ENCODE measurements at regions not wholly inside any gene's neighbourhood (a gene's known extent, or its start where the extent isn't known, plus 50 kb on each side); places are given as distances from the start of the nearest gene placed in this dataset.

- TF ChIP-seq POLR2AphosphoS5 (IDR thresholded peaks at IDR 0.05) (no peak), EZH2 (IDR thresholded peaks at IDR 0.05; ENCODE audit: borderline replicate concordance, insufficient read depth, low read length, poor library complexity, severe bottlenecking) (no peak), EP300 (conservative IDR thresholded peaks at IDR 0.05; ENCODE audit: poor library complexity, severe bottlenecking) (no peak), TAF1 (IDR thresholded peaks at IDR 0.05; ENCODE audit: low read depth) (no peak), REST (IDR thresholded peaks at IDR 0.05; ENCODE audit: borderline replicate concordance) (no peak), MXI1 (conservative IDR thresholded peaks at IDR 0.05; ENCODE audit: poor library complexity, severe bottlenecking) (no peak), SMC3 (conservative IDR thresholded peaks at IDR 0.05; ENCODE audit: poor library complexity) (no peak)
- TF ChIP-seq, protein P1, sequence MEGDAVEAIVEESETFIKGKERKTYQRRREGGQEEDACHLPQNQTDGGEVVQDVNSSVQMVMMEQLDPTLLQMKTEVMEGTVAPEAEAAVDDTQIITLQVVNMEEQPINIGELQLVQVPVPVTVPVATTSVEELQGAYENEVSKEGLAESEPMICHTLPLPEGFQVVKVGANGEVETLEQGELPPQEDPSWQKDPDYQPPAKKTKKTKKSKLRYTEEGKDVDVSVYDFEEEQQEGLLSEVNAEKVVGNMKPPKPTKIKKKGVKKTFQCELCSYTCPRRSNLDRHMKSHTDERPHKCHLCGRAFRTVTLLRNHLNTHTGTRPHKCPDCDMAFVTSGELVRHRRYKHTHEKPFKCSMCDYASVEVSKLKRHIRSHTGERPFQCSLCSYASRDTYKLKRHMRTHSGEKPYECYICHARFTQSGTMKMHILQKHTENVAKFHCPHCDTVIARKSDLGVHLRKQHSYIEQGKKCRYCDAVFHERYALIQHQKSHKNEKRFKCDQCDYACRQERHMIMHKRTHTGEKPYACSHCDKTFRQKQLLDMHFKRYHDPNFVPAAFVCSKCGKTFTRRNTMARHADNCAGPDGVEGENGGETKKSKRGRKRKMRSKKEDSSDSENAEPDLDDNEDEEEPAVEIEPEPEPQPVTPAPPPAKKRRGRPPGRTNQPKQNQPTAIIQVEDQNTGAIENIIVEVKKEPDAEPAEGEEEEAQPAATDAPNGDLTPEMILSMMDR (IDR thresholded peaks at IDR 0.05; ENCODE audit: poor library complexity, severe bottlenecking), result no peak
Measured at GRCh38 chr13:80860845-80861244, 519.9 kb upstream of the SPRY2 start.
